Colon (tissue), 2 donors: ENCODE measurements at regions not wholly inside any gene's neighbourhood (a gene's known extent, or its start where the extent isn't known, plus 50 kb on each side); places are given as distances from the start of the nearest gene placed in this dataset.
"Not testable (repeated sequence)": the region's sequence is repeated elsewhere in the genome, so short reads cannot be mapped to it uniquely, and the experiment has no call there.

Source experiments
- FAIRE-seq: peaks from 2 replicates; lab custom pipeline; 2012; peaks lifted over from hg19 to GRCh38; lab: Jason Lieb, UNC
- donor health status: control.
- donor health status: control.

DNA sequence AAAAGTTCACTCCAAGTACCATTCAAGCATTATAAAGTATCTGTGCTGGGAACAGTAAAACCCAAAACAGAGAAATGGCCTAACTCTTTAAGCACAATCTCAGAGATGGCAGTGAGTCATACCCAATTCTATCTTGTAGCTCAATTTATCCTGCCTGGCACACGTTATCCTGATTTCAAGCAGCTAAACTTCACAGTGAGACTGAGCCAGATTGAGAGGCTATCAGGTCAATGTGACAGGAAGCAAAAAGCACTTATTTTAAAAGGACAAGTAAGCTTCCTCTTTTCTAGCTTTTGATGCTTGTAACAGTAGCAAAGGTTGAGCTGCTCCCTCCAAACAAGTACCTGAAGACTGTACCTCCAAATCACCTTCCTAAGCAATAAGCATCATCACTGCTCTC is 324.9 kb downstream of the NAF1 start:
- FAIRE-seq: no peak

DNA sequence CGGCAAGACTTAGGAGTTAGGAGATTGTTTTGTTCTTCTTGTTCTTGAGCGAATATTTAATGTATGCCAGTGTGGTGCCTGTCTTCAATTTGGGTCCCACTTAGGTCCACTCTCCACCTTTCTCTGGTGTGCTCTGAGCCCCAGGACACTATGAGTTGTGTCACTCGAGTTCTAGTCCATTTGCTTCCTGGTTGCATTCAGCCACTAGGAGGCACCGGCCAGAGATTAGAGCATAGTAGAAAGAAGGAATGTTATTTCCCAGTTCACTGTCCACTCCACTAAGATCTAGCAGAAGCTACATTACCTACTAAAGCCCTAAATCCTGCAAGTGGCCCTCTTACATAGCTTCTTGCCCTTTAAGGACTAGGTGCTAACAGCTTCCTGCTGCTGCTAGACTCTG is 326.9 kb downstream of the NAF1 start:
- FAIRE-seq: no peak

DNA sequence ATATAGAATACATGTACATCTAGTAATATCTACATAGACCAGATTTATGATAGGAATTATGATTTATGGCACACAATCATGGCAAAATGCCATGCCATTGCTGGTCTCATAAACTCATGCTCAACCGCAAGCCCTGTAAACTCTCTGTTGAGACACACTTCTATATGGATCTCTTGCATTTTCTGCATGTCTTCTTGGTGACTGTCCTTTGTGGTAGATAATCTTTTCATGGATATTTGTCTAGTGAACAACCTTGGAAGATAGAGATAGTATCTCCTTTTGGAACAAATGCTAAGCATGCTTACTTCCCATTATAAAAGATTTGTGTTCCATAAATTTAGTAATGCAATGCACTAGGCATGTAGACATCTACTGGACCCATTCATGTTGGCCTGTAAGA is 328.0 kb downstream of the NAF1 start:
- FAIRE-seq: no peak

DNA sequence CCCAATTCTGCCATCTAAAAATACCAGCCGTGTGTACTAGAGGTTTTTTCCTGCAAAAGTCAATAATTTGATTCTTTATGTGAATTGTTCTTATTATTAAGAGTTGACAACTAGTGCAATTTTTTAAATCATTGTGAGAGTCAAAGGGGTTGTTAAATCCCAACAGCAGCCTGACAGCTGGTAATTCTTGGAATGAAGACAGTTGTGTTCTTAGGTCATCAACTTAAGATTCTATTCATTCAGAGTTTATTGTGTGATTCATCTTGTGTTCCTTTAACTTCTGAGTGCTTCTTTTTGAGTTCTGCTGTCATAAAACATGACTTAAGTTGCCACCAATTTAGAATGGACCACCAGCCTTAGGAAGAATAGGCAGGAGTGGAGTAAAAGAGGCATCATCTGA is 329.0 kb downstream of the NAF1 start:
- no peak for FAIRE-seq

DNA sequence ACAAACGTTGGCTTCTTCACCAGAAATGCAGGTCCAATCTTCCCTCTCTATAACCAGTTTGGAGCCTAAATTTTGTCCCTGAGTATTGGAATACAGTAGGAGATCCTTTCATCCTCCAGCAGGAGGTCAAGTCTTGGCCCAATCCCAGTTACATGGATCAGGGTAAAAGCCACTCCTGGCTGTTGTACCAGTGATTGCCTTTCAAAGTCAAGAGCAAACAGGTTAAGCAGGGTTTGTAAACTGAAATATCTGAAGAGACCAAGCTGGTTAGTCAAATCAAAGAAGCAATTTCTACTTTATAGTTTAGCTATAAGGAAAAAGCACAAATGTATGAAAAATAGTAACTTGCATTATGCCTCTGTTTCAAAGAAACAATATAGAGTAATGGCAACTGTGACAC is 329.4 kb downstream of the NAF1 start:
- no peak for FAIRE-seq

DNA sequence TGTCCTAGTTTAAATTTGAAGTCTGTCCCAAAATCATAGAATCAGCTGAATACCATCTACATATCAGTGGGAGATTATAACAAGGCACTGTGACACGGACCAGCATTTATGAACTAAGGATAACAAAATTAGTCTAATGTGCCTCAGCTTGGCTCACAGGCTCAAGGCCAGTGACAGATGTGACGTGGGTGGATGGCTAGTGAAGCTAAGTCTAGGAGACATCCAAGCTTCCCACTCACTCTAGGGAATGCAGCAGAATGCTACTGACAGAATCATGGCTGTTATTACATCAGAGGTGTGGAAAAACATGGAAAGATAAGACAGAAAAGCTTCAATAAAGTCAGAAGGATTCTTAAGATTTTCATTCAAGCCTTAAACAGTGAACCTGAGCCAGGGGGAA is 329.9 kb downstream of the NAF1 start:
- FAIRE-seq: no peak

DNA sequence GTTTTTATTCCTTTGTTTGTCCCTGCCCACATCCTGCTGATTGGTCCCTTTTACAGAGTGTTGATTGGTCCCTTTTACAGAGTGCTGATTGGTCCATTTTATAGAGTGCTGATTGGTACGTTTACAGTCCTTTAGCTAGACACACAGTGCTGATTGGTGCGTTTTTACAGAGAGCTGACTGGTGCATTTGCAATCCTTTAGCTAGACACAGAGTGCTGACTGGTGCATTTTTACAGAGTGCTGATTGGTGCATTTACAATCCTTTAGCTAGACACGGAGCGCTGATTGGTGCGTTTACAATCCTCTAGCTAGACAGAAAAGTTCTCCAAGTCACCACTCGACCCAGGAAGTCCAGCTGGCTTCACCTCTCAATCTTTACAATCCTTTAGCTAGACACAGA is 330.4 kb downstream of the NAF1 start:
- not testable (repeated sequence) for FAIRE-seq

DNA sequence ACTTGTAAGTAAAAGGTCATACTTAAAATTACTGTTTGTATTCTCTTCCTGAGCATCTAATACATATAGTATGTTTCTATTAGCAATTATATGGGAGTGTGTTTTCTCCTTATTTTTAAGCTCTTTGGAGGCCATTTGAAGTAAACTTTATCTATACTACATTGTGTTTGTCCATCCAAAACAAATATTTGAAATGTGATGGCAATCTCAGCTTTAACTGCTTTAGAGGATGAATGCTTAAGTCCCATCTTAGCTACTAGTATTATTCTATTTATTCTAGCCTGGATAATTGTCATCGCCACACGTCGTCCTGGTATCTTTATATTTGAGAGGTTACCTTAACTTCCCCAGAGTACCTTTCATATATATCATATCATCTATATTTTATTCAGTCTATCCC is 335.8 kb downstream of the NAF1 start:
- FAIRE-seq: no peak

DNA sequence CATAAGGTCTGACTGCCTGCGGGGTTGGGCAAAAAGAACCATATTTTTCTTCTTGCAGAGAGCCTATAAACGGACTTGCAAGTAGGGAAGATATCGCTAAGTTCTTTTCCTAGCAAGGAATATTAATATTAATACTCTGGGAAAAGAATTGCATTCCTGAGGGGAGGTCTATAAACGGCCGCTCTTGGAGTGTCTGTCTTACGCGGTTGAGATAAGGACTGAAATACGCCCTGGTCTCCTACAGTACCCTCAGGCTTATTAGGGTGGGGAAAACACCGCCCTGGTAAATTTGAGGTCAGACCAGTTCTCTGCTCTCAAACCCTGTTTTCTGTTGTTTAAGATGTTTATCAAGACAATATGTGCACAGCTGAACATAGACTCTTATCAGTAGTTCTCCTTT is 349.3 kb downstream of the NAF1 start:
- FAIRE-seq: not testable (repeated sequence)

DNA sequence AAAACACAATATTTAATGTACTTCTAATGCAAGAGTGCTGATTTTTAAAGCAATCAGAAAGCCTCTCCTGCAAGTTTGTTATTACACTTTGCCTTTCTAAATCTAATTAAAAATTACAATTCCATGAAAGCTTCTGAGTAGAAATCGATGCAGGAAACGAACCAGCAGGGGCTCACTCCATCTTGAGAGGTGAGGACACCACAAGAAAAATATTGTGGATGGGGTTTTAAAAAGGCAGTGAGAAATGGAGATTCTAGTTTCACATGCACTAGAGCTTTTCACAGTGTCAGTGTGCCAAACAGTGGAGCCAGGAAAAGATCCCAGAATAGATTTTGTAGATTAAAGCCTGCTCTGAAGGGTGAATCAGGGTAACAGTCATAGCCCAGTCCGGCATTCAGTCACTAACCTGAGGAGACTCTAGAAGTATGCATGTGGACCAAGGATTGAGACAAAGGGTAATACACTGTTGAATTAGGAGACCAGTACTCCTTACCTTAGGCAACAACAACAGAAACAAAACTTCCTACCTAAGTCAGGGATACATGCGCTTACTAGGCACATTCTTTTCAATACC is 362.3 kb downstream of the NAF1 start:
- FAIRE-seq: no peak

DNA sequence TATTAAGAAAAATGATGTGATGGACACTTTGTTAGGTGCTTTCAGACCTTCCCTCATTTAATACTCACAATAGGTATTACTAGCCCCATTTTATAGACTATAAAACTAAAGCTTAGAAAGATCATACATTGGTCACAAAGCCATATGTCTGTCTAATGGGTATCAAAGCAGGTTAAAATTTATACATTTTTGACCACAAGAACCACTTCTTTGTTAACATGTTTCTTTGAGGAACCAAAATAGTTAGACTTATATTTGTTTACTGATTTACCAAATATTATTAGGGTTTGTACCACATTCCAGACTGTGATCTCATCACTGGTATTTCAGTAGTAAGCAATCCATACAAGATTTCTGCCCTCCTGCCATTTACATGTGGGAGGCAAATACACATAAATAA is 363.3 kb downstream of the NAF1 start:
- FAIRE-seq: no peak

DNA sequence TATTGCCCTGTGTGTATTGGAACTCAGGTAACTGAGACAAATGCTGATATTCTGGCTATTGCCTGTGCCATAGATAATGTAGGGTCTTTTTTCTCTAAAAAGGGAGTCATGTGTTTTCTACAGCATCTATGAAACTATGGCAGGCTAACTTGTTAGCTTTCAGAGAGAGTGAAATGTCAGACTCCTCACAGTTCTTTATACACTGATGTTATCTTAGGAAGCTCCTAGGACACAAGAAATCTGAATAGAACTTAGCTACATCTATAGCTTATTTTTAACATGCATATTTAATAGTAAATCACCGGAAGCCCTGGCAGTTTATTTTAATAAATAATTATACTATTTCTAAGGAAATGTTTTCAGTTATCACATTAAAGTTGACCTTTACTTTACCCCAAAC is 369.6 kb downstream of the NAF1 start:
- no peak for FAIRE-seq

DNA sequence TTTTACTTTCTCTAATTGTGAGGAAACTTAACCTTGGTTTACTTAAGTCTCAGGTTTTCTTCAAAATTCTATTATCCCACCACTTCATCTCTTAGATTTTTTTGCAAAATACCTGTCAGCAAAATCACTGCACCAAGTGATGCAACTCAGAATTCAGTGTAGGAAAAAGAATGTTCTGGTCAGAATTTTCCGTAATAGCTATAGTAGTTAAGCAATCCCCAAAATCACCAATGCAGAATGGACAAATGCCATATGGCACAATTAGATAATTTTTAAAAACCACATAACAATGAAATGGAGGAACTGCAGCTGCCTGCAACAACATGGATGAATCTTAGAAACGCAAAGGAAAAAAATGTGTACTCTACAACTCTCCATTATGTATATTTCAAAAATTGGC is 373.1 kb downstream of the NAF1 start:
- no peak for FAIRE-seq

DNA sequence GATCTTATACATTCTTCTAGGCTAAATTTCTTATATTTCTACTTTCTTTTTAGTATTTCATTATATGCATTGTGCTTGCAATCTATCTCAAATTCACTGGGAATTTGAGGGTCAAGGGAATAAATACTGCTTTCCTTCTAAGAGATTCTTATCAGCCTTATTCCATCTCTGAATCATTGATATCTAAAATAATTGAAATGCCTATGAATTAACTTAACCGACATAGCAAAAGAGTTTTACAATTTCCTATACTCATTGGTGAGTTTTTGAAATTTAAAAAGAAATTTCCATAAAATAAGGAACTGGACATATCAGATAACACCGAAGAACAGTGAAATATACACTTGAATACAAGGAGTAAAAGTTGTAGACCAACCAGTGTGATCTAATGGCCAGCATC is 373.7 kb downstream of the NAF1 start:
- FAIRE-seq: no peak

DNA sequence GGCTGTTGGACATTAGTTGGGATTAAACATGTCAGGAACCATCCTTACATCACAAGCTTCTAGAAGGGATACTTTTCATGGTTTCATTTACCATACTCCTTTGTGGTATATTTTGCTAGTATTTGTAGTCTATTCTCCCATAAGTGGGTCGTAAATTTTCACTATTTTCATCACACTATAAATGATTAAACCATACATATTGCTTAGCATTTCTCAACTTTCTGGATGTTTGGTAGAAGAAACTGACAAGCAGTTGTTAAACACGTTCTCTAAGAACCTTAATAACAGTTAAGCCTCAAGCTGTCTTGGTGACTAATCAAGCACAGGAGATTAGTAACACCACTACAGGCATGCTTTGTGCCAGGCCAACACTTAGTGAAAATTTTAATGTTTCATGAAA is 375.5 kb downstream of the NAF1 start:
- FAIRE-seq: no peak

DNA sequence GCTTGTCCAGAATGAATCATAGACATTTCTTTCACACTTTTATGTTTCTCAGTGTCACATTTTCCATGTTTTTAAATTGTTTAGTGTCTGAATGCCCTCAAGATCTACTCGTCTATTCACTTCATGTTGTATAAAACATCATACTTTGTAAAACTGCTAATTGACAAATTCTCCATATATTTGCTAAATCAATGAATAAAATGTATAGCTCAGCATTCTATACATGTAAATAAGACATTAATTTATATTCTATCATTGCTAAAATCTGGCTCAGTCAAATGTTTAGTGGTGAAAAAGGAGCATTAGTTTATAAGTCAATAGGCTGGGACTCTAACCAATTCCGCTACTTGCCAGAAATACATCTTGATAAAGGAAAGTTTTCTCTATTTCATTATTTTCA is 379.6 kb downstream of the NAF1 start:
- FAIRE-seq: no peak

DNA sequence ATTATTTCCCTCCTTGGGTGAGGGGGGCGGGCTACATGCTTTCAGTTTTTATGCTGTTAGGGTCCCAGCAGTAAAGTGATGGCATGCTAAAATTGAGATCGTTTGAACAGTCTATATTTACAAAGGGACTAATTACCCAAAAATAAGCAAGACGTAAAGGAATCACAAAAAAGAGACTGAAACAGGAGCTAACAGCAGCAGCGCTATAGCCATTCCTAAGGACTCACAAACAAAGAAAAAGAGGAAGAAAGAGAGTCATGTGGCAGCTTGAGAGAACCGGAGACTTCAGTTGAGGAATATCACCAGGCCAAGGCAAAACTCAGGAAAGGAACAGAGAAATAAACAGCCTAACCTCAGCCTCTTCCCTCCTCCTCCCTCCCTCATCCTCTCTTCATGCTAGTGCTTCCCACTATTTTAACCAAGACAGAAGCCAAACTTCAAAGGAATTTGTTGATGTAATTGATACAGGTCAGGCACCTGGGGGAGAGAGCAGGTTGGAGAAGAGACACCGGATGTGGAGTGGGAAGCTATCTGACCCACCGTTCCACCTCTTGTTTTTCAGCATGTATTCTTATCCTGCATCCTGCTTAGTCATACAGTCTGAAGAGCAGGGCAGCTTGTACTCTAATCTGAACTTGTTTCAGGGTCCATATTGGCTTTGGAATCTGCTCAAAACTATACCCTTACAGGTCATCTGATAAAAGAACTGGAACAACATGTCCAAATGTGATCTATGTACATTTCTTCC is 383.7 kb downstream of the NAF1 start:
- FAIRE-seq: no peak

DNA sequence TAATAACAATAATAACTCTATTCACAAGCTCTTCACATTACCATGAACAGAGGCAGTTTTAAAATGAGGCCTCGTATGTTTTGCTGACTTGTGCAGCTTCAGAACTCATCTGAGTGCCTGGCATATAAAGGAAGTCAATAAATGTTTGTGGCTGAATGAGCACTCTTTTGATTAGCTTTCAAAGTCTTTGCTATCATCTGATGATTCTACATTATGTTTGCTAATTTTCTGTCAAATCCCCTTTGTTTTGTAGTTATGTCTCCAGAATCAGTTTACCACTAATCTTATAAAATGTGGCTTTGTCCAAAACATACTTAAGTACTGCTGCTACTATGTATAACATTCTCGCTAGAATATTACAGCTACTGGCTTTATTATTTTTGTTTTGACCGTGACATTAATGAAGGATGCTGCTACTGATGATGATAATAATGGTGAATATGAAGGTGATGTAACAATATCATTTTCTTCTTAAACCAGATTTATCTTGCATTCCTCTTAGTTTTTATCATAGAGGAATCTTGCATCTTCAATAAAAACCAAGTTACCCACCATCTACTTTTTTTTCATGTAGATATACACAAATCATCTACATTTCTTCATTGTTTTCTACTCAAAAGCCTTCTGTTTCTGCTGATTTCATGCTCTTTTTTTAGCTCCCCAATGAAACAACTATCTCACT is 384.5 kb downstream of the NAF1 start:
- FAIRE-seq: no peak

DNA sequence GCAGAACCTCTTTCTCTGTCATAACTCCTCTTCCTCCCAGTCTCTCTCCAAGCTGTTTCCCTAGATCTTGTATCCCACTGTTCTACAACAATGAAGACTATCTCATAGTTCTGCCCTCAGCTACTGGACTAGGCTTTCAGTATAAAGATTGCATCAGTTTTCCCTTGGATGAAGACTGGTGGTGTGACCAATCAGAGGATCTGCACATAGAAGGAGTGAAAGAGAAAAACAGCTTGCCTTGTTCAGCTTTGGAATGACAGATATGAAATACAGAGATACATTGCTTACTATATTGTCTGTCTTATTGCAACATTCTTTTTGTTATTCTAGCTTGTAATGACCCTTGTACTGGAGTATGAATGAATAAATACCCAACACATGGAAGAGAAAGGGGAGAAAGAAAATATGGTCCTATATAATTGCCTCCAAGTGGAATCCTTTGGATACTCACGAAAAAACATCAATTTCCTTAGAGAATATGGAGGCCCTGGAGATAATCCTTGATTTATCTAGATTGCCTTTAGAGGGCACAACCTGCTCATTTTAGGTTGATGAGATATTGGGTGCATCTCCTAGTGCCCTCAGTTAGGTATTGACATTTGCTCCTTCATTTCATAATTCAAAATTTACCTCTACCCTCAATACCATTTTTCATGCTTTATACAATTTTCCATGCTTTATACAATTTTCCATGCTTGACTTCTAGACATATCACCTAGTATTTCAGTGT is 395.8 kb downstream of the NAF1 start:
- FAIRE-seq: no peak

DNA sequence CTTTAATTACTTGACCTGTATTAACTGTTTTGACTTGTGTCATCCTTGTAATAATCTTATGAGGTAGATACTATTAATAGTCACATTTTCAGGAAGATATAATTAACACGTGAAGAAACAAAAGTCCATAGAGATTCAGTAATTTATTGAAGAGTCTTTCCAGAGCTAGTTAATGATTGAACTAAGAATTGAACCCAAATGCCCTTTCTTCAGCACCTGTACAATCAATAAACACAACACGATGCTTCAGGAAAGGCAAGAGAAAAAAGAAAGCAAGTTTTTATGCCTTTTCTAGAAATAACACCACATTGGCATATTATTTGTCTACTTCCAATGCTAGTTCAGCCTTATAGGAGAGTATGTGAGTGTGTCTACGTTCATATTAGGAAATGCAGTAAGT is 399.6 kb downstream of the NAF1 start:
- FAIRE-seq: no peak

DNA sequence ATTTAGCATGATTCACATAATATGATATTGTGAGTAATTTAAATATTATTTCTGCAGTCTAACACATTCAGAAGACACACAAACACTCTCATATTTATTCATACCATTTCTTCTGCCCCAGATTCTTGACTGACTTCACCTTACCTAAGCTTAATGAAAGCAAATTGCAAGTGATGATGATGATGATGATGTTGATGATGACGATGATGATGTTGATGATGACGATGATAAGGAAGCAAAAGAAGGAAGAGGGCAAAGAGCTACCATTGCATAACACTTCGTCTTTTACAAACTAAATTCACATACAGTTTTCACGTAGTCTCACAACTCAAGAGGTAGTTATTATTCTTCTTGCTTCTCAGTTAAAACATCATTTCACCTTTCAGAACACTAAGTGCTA is 404.7 kb downstream of the NAF1 start:
- no peak for FAIRE-seq

DNA sequence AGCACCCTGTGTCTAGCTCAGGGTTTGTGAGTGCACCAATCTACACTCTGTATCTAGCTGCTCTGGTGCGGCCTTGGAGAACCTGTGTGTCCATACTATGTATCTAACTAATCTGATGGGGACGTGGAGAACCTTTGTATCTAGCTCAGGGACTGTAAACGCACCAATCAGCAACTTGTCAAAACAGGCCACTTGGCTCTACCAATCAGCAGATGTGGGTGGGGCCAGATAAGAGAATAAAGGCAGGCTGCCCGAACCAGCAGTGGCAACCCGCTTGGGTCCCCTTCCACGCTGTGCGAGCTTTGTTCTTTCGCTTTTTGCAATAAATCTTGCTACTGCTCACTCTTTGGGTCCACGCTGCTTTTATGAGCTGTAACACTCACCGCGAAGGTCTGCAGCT is 426.5 kb downstream of the NAF1 start:
- not testable (repeated sequence) for FAIRE-seq

DNA sequence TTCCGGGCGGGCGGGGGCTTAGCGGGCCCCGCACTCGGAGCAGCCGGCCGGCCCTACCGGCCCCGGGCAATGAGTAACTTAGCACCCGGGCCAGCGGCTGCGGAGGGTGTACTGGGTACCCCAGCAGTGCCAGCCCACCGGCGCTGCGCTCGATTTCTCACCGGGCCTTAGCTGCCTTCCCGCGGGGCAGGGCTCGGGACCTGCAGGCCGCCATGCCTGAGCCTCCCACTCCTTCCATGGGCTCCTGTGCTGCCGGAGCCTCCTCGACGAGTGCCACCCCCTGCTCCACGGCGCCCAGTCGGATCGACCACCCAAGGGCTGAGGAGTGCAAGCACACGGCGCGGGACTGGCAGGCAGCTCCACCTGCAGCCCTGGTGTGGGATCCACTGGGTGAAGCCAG is 427.1 kb downstream of the NAF1 start:
- FAIRE-seq: not testable (repeated sequence)
